HG03378 (cell line): ENCODE measurements at regions not wholly inside any gene's neighbourhood (a gene's known extent, or its start where the extent isn't known, plus 50 kb on each side); places are given as distances from the start of the nearest gene placed in this dataset.

Source experiments
- ATAC-seq: cut with Tn5 transposase; IDR thresholded peaks from one replicate; pipeline ENCODE4 v1.9.1; 2021; ENCODE audit warnings: mild to moderate bottlenecking, moderate library complexity; ENCODE audit not compliant: unreplicated experiment

GRCh38 chr3:168267179-168267578 lies 171.5 kb upstream of the GOLIM4 start:
- no peak for ATAC-seq

GRCh38 chr3:168266335-168266734 lies 170.6 kb upstream of the GOLIM4 start:
- ATAC-seq: no peak

DNA sequence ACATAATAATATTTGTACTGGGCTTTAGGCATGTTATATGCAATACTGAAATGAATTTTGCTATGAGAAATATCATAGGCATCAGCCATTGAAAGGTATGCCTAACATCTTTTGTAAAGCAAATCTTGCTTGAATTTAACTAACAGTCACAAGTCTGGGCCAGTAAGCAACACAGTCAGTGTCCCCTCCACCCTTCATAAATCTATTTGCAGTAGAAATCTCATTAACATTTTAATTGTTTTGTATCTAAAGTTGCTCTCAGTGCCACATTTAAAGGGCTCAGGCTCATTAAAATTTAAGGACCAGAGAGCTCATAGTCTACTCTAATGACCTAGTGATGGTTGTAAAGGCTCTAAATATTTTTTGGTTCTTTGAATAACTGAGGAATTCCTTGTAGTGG lies 167.2 kb upstream of the GOLIM4 start:
- no peak for ATAC-seq

GRCh38 chr3:168260859-168261258 lies 165.1 kb upstream of the GOLIM4 start:
- ATAC-seq: peak; percentile 87

DNA sequence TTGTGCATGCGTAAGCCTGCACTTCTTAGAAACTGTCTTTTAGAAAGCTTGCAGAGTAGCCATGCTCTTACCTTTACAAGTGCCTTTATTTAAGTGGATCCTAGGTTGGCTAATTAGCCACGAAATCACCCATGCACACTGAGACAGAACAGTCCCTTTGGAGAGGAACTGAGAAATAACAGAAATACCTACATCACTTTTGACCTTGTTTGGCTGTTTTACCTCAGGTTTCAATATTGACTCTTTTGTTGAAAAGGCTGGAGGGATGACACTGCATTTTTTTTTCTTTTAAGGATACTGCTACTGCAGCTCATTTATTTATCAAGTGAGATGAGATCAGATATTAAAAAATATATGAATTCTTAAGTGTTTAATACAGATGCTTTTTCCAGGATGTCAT lies 155.6 kb upstream of the GOLIM4 start:
- peak; percentile 76 for ATAC-seq

- peak; percentile 26 for ATAC-seq
These were observed 154.7 kb upstream of the GOLIM4 start for GRCh38 chr3:168250415-168250861.

GRCh38 chr3:168249550-168250414 lies 154.1 kb upstream of the GOLIM4 start:
- ATAC-seq: peak; percentile 59

GRCh38 chr3:168249205-168249549 lies 153.5 kb upstream of the GOLIM4 start:
- no peak for ATAC-seq

DNA sequence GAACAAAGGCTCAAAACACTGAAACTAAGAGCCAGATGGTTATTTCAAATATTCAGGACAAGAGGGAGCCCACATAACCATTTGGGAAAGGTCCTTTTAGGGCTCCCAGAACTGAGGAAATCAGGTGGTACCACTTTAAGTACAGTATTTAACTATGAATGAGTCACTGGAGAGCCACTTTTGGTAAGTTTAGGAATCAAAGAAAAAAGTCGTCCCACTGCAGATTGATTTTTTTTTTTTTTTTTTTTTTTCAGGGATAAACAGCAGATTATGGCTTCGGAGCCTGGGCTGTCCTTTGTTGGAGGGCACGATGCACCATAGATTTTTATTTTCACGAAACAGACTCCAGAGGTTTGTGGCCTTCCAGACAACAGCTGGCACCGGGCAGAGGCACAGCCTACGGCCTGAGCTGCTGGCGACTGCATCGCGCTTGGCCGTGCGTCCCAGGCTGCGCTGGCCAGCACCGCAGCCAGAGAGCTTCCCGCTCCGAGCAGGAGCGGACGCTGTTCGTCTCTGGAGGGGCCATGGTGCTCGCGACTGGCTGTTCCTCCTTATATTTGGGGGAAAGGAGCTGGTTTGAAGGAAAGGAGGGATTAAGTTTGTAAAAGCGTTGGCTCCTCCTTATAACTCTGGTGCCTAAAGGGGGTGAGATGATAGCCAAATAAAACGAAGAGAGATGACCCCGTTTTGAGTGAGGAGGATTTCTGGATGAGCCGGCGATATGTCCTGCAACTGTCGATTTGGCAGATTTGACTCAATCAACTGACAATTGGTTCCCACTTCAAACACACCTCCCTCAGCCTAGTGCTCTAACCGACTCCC lies 152.9 kb upstream of the GOLIM4 start:
- no peak for ATAC-seq

- ATAC-seq: no peak
These were observed 145.4 kb upstream of the GOLIM4 start for GRCh38 chr3:168241156-168241555.

GRCh38 chr3:168239287-168239686 lies 143.6 kb upstream of the GOLIM4 start:
- no peak for ATAC-seq

- ATAC-seq: no peak
These were observed 137.3 kb upstream of the GOLIM4 start for GRCh38 chr3:168233001-168233400.

DNA sequence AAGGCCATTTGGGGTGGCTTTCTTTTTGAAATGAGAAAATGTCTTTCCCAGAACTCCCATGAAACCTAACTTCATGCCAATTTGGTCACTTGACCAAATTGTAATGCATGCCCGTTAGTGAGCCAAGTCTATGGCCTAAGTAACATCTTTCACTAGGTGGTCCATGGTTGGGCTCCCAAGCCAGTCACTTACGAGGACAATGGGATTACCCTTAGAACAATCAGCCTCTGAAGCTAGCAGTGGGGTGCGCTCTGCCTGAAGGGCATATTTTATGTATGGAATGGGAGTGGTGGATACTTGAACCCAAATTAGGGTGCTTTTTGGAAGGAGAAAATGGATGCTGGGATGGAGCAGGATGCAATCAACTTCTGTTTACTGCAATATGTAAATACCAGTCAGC lies 127.4 kb upstream of the GOLIM4 start:
- ATAC-seq: no peak

DNA sequence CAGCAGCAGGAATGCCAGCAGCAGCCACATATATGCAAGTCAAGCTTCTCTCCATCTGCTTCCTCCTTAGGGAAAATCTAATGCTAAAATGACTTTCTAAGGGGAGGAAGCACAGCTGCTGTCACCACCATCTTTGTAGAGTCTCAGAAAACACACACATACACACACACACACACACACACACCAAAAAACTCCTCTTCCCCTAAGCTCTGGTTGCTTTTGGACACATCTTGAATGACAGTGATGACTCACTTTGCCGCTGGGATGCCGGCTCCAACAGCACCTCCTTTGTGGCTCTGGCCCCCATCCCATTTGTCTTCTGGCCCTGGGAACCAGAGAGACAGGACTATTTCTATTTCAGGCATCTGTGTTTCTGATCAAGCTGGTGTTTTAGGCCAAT lies 124.8 kb upstream of the GOLIM4 start:
- ATAC-seq: no peak

DNA sequence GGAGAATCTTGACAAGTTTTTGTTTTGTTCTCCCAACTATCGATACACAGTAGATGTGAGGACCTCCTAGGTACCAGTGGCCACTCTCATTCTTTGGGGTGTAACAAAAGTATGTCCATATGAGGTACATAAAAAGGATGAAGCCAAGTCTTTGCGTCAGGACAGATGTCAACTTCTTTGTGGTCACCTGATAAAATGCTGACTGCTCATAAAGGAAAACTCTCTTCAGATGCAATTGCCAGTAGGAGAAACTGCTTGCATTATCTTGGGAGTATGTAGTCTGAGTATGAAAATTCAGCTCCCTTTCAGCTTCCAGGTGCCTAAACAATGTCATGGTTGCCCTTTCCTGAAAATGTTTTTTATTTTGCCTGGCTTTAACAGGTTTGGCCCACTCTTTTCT lies 123.8 kb upstream of the GOLIM4 start:
- no peak for ATAC-seq

GRCh38 chr3:168218600-168218999 lies 122.9 kb upstream of the GOLIM4 start:
- ATAC-seq: no peak

DNA sequence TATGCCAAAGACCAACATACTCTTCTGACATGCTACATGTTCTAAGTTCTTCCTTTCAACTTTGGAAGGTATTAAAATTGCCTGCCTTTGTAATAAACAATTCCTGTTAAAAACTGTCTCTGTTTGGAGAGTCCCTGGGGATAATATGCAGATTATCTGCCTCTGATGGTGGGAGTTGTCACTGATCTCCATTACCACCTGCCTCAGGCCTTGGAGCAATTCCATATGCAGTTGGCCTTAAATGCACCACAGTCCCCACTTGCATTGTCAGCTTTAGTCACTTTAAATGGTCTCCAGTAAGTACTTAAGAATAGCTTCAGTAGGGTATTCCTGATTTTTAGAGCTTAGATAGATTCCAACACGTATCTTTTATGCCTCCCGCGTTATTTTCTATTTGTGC lies 121.1 kb upstream of the GOLIM4 start:
- ATAC-seq: no peak

DNA sequence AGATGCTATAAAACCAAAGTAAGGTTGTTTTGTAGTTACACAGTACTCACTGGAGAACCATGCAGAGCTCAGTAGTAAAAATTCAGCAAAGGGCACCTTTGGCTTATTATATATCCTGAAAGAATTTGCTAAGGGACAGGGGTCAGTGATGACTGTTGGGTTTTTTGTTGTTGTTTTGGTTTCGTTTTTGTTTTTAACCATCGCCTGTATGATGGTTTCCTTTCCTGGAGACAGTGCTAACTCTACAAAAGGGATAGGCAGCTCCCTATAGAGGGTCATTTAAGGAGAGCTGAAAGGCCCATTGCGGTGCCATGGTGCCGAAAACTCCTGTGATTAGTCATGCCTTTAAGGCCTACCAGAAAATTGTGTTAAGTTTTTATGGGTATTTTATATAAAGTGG lies 118.2 kb upstream of the GOLIM4 start:
- ATAC-seq: peak; percentile 93

DNA sequence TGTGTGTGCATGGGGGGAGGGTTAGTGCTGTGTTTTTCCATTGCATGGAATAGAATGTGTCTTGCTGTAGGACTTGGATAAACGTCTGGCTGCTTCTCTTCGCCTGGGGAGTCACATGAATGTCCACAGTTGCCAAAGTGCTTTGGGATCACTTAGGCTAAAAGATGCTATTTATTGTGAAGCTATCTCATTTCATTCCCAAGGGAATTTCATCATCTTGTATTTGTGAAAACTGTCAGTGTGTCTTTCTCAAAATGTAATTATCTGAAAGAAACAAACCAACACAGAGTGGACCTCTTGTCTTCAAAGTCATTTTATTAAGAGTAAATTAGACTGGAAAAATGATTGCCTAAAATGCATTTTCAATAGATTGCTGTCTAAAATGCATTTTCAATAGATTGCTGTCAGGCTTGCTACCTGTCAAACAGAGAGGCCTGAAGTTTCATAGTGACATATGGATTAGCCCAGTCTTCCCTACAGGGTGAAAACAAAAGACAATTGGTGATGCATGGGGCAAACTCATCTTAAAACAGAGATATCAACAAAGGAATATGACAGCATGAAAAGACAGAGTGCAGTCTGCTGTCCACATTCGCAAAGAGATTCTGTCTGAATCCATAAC lies 117.1 kb upstream of the GOLIM4 start:
- ATAC-seq: no peak

GRCh38 chr3:168205451-168205850 lies 109.7 kb upstream of the GOLIM4 start:
- no peak for ATAC-seq

DNA sequence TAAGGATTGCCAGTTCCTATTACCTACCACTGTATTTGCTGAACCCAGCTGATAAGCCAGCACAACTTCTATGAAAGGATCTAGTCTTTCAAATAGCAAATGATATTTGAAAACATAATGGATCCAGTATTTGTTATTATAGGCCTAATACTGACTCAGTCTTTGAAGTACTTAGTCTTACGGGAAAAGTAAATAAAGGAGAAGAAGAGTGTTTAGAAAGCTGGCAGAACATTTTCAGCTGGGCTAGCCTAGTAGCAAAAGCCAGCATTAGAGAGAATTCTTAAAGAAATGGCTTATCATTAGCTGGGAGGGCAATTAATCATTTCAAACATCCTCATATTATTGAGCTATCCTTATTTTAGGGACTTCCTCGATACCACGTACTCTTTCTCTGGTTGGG lies 101.4 kb upstream of the GOLIM4 start:
- no peak for ATAC-seq

DNA sequence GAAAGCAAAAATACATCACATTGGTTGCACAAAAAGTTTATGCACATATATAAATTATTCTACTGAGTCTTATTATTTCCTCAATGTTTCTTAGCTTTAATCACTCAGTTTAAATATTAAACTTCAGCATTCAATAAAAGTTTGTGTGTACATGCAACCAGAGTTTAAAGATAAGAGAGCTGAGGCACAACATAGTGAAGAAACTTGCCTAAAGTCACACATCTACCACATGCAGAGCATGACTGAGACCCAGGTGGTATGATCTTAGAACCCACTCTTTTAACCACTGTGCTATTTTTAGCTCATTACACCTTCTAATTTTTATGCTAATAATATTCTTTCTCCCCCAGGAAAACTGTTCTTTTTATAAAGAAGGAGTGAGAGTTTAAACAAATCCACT lies 96.1 kb upstream of the GOLIM4 start:
- ATAC-seq: no peak
